IMR-90 (cell line): ENCODE measurements at regions not wholly inside any gene's neighbourhood (a gene's known extent, or its start where the extent isn't known, plus 50 kb on each side); places are given as distances from the start of the nearest gene placed in this dataset.
A peak's percentile ranks its signal among the peaks of the same experiment; 100 is the strongest.

ENCODE experiments used
- ATAC-seq: fragments of 200-7000 bp; cut with Tn5 transposase; 2 replicates; pipeline ENCODE4 v1.9.1; 2020; ENCODE audit warnings: low read depth, mild to moderate bottlenecking, moderate library complexity
- BruUV-seq: library from RNA; stranded (reverse); fragments of 400-500 nt; replicated peaks from 2 replicates; lab custom pipeline; 2021; lab: Mats Ljungman, UMichigan
- CTCF ChIA-PET: fragments of 300-600 bp; formaldehyde crosslinking; extraction: SDS; loops from one replicate; lab custom pipeline; 2021; ENCODE audit warnings: antibody characterized with exemption; lab: Yijun Ruan, JAX
- POLR2A ChIA-PET: fragments of 300-600 bp; sonication (Branson Sonifier 250); formaldehyde crosslinking; loops from one replicate; lab custom pipeline; 2022; ENCODE audit warnings: antibody characterized with exemption; ENCODE audit not compliant: unreplicated experiment; lab: Charles Lee
- DNase-seq: peaks from one replicate; pipeline ENCODE4 v3.0.0; 2013
- H2AFZ ChIP-seq: replicated peaks from 2 replicates; pipeline ENCODE3; 2013; ENCODE audit warnings: low read length, mild to moderate bottlenecking; ENCODE audit not compliant: poor library complexity
- H2AK5ac ChIP-seq: 2 replicates; pipeline ENCODE4 v1.6.1; 2013; ENCODE audit warnings: low read depth, low read length, inconsistent platforms
- H2AK9ac ChIP-seq: replicated peaks from 2 replicates; pipeline ENCODE3; 2013; ENCODE audit warnings: mild to moderate bottlenecking, low read depth, low read length, moderate library complexity; ENCODE audit not compliant: poor library complexity
- H2BK120ac ChIP-seq: 2 replicates; pipeline ENCODE4 v1.6.1; 2013; ENCODE audit warnings: low read depth, low read length, inconsistent platforms
- H2BK15ac ChIP-seq: 3 replicates; pipeline ENCODE4 v1.6.1; 2013; ENCODE audit warnings: low read depth, low read length, inconsistent platforms
- H2BK20ac ChIP-seq: 2 replicates; pipeline ENCODE4 v1.6.1; 2013; ENCODE audit warnings: low read depth, mild to moderate bottlenecking, inconsistent platforms, low read length, moderate library complexity
- H2BK5ac ChIP-seq: 2 replicates; pipeline ENCODE4 v1.6.1; 2013; ENCODE audit warnings: mild to moderate bottlenecking, low read depth, low read length, inconsistent platforms; ENCODE audit not compliant: poor library complexity, severe bottlenecking
- H3K14ac ChIP-seq: replicated peaks from 2 replicates; pipeline ENCODE4 v1.6.1; 2013; ENCODE audit warnings: low read depth, low read length, inconsistent platforms
- H3K18ac ChIP-seq: 2 replicates; pipeline ENCODE4 v1.6.1; 2013; ENCODE audit warnings: low read depth, low read length, control low read depth
- H3K23ac ChIP-seq: 2 replicates; pipeline ENCODE4 v1.6.1; 2013; ENCODE audit warnings: low read depth, low read length, inconsistent platforms
- H3K27ac ChIP-seq: 2 replicates; pipeline ENCODE4 v1.5.1; 2013; ENCODE audit warnings: mild to moderate bottlenecking, control low read depth, low read length; ENCODE audit not compliant: insufficient read depth
- H3K27me3 ChIP-seq: 2 replicates; pipeline ENCODE4 v1.6.1; 2013; ENCODE audit warnings: low read length; ENCODE audit not compliant: control insufficient read depth, insufficient read depth
- H3K36me3 ChIP-seq: 2 replicates; pipeline ENCODE4 v1.6.1; 2013; ENCODE audit warnings: low read length, mixed read lengths; ENCODE audit not compliant: control insufficient read depth, insufficient read depth
- H3K4ac ChIP-seq: 2 replicates; pipeline ENCODE4 v1.6.1; 2013; ENCODE audit warnings: low read depth, low read length, inconsistent platforms
- H3K4me1 ChIP-seq: 2 replicates; pipeline ENCODE4 v1.6.1; 2013; ENCODE audit warnings: low read length, mixed read lengths; ENCODE audit not compliant: control insufficient read depth, insufficient read depth
- H3K4me2 ChIP-seq: 2 replicates; pipeline ENCODE4 v1.6.1; 2013; ENCODE audit warnings: low read depth, mild to moderate bottlenecking, control low read depth, low read length, moderate library complexity
- H3K4me3 ChIP-seq: 2 replicates; pipeline ENCODE4 v1.5.1; 2013; ENCODE audit warnings: low read depth, mild to moderate bottlenecking, control low read depth, low read length, moderate library complexity; ENCODE audit not compliant: insufficient read depth
- H3K56ac ChIP-seq: 2 replicates; pipeline ENCODE4 v1.6.1; 2013; ENCODE audit warnings: low read length, inconsistent platforms; ENCODE audit not compliant: insufficient read depth; ENCODE audit errors: extremely low read depth
- H3K79me1 ChIP-seq, 2 experiments: 2 replicates each; pipeline ENCODE4 v1.6.1; 2013; ENCODE audit warnings: low read length in 2 of 2, inconsistent platforms in 1 of 2, low read depth in 1 of 2
- H3K9ac ChIP-seq: 2 replicates; pipeline ENCODE4 v1.6.1; 2013; ENCODE audit warnings: low read depth, low read length, control low read depth
- H3K9me1 ChIP-seq: 2 replicates; pipeline ENCODE4 v1.6.1; 2013; ENCODE audit warnings: low read length, inconsistent platforms; ENCODE audit not compliant: insufficient read depth
- H3K9me3 ChIP-seq: 2 replicates; pipeline ENCODE4 v1.6.1; 2013; ENCODE audit warnings: low read length; ENCODE audit not compliant: control insufficient read depth, insufficient read depth
- H4K20me1 ChIP-seq: 2 replicates; pipeline ENCODE4 v1.6.1; 2013; ENCODE audit warnings: low read length, inconsistent platforms; ENCODE audit not compliant: insufficient read depth
- H4K5ac ChIP-seq: 2 replicates; pipeline ENCODE4 v1.6.1; 2013; ENCODE audit warnings: mild to moderate bottlenecking, low read depth, low read length, control low read depth
- H4K8ac ChIP-seq, 2 experiments: 2 replicates each; pipeline ENCODE4 v1.6.1; 2013; ENCODE audit warnings: low read depth in 2 of 2, low read length in 2 of 2, control low read depth in 1 of 2, inconsistent platforms in 1 of 2
- H4K91ac ChIP-seq: 2 replicates; pipeline ENCODE4 v1.6.1; 2013; ENCODE audit warnings: low read depth, low read length, inconsistent platforms; ENCODE audit not compliant: insufficient read depth
- BHLHE40 ChIP-seq: fragments of 150-350 bp; IDR thresholded peaks from 2 replicates; pipeline ENCODE4 v1.6.1; 2016; ENCODE audit warnings: mild to moderate bottlenecking, low read depth, low read length
- CEBPB ChIP-seq: IDR thresholded peaks from 2 replicates; pipeline ENCODE4 v1.6.1; 2012; ENCODE audit warnings: low read depth, low read length, improper control_type of control experiment
- CTCF ChIP-seq: conservative IDR thresholded peaks from 2 replicates; pipeline ENCODE4 v1.5.1; 2012; ENCODE audit warnings: mild to moderate bottlenecking, low read depth, low read length, improper control_type of control experiment
- FOS ChIP-seq: fragments of 150-350 bp; IDR thresholded peaks from 2 replicates; pipeline ENCODE4 v1.6.1; 2016; ENCODE audit warnings: low read depth, low read length
- MAFK ChIP-seq: IDR thresholded peaks from 2 replicates; pipeline ENCODE4 v1.6.1; 2012; ENCODE audit warnings: low read depth, low read length, improper control_type of control experiment
- MAZ ChIP-seq: IDR thresholded peaks from 2 replicates; pipeline ENCODE4 v1.6.1; 2012; ENCODE audit warnings: low read depth, mild to moderate bottlenecking, low read length, improper control_type of control experiment, moderate library complexity, borderline replicate concordance
- MXI1 ChIP-seq: IDR thresholded peaks from 2 replicates; pipeline ENCODE4 v1.6.1; 2012; ENCODE audit warnings: low read depth, mild to moderate bottlenecking, low read length, moderate library complexity, borderline replicate concordance
- NFE2L2 ChIP-seq: fragments of 150-350 bp; IDR thresholded peaks from 2 replicates; pipeline ENCODE4 v1.6.1; 2016; ENCODE audit warnings: low read depth, mild to moderate bottlenecking, low read length
- RCOR1 ChIP-seq: IDR thresholded peaks from 2 replicates; pipeline ENCODE4 v1.6.1; 2012; ENCODE audit warnings: mild to moderate bottlenecking, low read length, improper control_type of control experiment; ENCODE audit not compliant: insufficient replicate concordance
- RFX5 ChIP-seq: IDR thresholded peaks from 2 replicates; pipeline ENCODE4 v1.8.0; 2012; ENCODE audit warnings: low read depth, mild to moderate bottlenecking, low read length, moderate library complexity
- USF2 ChIP-seq: fragments of 150-350 bp; IDR thresholded peaks from 2 replicates; pipeline ENCODE4 v1.6.1; 2017; ENCODE audit warnings: mild to moderate bottlenecking, antibody characterized with exemption, low read length, low read depth
- WGBS, 2 experiments: methylation state at CpG; one replicate each; pipeline versions ENCODE4 v1.1.5 to v1.1.7; 2013; ENCODE audit warnings: missing lambda C conversion rate in 2 of 2; ENCODE audit not compliant: insufficient read length in 1 of 2; ENCODE audit errors: extremely low coverage in 2 of 2; 5-methylcytosine and 5-hydroxymethylcytosine counted together
- dilution Hi-C: fragments of 300-500 bp; cut with HindIII; formaldehyde crosslinking; loops from one replicate; pipeline ENCODE4 v1.14.3; 2018; ENCODE audit warnings: low sequenced_read_pairs; ENCODE audit not compliant: unreplicated experiment
- in situ Hi-C: fragments of 300-500 bp; cut with MboI; formaldehyde crosslinking; loops from 3 replicates; pipeline ENCODE4 v1.14.3; 2019; ENCODE audit warnings: low sequenced_read_pairs, inconsistent platforms, mixed read lengths
- intact Hi-C: fragments of 100-400 bp; cut with micrococcal nuclease; formaldehyde crosslinking; loops from 2 replicates; pipeline ENCODE4 v1.10.0; 2022
- TF ChIP-seq, protein P1 (sequence below): fragments of 150-350 bp; IDR thresholded peaks from 2 replicates; pipeline ENCODE4 v1.6.1; 2016; ENCODE audit warnings: low read depth, mild to moderate bottlenecking, low read length, moderate library complexity, borderline replicate concordance

- no CpG with 5 or more reads among the region's 5 CpGs for WGBS, 2 experiments
- Histone ChIP-seq H3K56ac (no peak overlapping the region), H2BK20ac (no peak overlapping the region), H2AFZ (no peak overlapping the region), H2BK5ac (no peak overlapping the region), H4K20me1 (no peaks in the 10 kb centered on the region), H2AK9ac (peak overlapping the region; percentile 37), H4K8ac (no peak overlapping the region), H3K14ac (no peak overlapping the region), H3K27ac (no peak overlapping the region), H3K23ac (no peak overlapping the region), H3K18ac (no peak overlapping the region), H4K91ac (no peak overlapping the region), H3K4me2 (no peak overlapping the region), H3K9me1 (no peaks in the 10 kb centered on the region), H3K36me3 (no peaks in the 10 kb centered on the region), H2BK15ac (no peak overlapping the region), H3K9ac (no peak overlapping the region), H3K79me1 (no peaks in the 10 kb centered on the region), H3K27me3 (peaks cover 2% of the 10 kb centered on the region; the same call in 1 of the 2 replicates), H3K9me3 (no peaks in the 10 kb centered on the region), H2BK120ac (no peak overlapping the region), H3K4me1 (no peaks in the 10 kb centered on the region), H3K4ac (no peak overlapping the region), H4K5ac (no peak overlapping the region), H3K4me3 (no peak overlapping the region), H2AK5ac (no peak overlapping the region)
- POLR2A ChIA-PET: no interaction called here
- BruUV-seq: no TSS peak
- CTCF ChIA-PET: no interaction called here
- dilution Hi-C loops (no loop called here), intact Hi-C loops (no loop called here), in situ Hi-C loops (no loop called here)
- TF ChIP-seq USF2 (no peak), NFE2L2 (no peak), RCOR1 (no peak), BHLHE40 (no peak), RFX5 (no peak), MAFK (no peak), FOS (no peak), CTCF (no peak), MAZ (no peak), MXI1 (no peak), CEBPB (no peak)
- TF ChIP-seq, protein P1, sequence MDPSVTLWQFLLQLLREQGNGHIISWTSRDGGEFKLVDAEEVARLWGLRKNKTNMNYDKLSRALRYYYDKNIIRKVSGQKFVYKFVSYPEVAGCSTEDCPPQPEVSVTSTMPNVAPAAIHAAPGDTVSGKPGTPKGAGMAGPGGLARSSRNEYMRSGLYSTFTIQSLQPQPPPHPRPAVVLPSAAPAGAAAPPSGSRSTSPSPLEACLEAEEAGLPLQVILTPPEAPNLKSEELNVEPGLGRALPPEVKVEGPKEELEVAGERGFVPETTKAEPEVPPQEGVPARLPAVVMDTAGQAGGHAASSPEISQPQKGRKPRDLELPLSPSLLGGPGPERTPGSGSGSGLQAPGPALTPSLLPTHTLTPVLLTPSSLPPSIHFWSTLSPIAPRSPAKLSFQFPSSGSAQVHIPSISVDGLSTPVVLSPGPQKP: no peak
- DNase-seq (no peak), ATAC-seq (no peak)
These were observed 82.3 kb upstream of the ZC3H12A start for GRCh38 chr1:37392051-37392450.
